ENCODE measurements at regions not wholly inside any gene's neighbourhood (a gene's known extent, or its start where the extent isn't known, plus 50 kb on each side); places are given as distances from the start of the nearest gene placed in this dataset.

GRCh38 chr21:16707274-16707673, 805.6 kb upstream of the CXADR start:
- peaks cover 18% of the 10 kb centered on the region for H3K9me3 ChIP-seq (ENCODE audit: low read depth, low read length, poor library complexity, severe bottlenecking)
- CTCF ChIA-PET, result no interaction called here

DNA sequence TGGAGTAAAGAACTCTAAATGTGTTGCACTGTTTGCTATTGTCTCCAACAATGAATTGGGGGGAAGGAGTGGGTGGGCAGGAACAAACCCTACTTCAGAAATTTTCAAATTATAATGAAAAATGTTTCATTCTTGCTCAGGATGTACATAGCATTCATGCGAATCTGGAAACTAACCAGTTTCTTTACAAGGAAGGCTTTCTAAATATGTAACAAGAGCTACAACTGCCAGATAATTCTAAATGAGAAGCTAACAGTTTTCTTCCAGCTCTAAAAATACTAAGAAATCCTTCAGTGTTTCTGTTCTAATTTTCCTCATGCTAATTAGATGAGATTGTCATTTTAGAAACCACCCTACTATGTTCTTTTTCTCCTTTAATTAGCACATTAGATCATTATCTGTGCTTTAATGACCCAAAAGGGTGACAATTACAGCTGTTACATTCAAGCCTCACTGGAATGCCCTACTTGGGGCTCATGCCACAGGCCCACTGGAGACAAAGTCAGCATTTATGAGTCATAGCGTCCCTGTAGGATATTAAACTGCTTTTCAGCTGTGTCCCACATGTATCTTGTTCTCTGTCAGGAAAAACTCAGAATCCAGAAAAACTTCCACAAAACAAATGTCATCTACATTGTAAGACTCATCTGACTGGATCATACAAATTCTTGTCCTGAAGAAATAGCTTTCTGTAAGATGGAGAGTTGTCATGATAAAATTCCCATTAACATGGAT, 804.6 kb upstream of the CXADR start:
- H3K27me3 ChIP-seq (replicated peaks; ENCODE audit: insufficient read depth, low read depth, low read length, poor library complexity), result no peaks in the 10 kb centered on the region
- no peak for DNase-seq (ENCODE audit: low spot score)
- no peaks in the 10 kb centered on the region for H3K36me3 ChIP-seq (ENCODE audit: insufficient read depth, low read length, poor library complexity, severe bottlenecking)
- H3K4me1 ChIP-seq (ENCODE audit: insufficient read depth, low read length, poor library complexity, severe bottlenecking), result no peaks in the 10 kb centered on the region
- intact Hi-C loops (cut with micrococcal nuclease; ENCODE audit: unreplicated experiment), result no loop called here
- H3K9me3 ChIP-seq (ENCODE audit: low read depth, low read length, poor library complexity, severe bottlenecking), result peaks cover 18% of the 10 kb centered on the region
- BruUV-seq (replicated peaks), result no TSS peak
- POLR2A ChIA-PET (ENCODE audit: low non-redundant PET), result no interaction called here
- TF ChIP-seq, protein P1, sequence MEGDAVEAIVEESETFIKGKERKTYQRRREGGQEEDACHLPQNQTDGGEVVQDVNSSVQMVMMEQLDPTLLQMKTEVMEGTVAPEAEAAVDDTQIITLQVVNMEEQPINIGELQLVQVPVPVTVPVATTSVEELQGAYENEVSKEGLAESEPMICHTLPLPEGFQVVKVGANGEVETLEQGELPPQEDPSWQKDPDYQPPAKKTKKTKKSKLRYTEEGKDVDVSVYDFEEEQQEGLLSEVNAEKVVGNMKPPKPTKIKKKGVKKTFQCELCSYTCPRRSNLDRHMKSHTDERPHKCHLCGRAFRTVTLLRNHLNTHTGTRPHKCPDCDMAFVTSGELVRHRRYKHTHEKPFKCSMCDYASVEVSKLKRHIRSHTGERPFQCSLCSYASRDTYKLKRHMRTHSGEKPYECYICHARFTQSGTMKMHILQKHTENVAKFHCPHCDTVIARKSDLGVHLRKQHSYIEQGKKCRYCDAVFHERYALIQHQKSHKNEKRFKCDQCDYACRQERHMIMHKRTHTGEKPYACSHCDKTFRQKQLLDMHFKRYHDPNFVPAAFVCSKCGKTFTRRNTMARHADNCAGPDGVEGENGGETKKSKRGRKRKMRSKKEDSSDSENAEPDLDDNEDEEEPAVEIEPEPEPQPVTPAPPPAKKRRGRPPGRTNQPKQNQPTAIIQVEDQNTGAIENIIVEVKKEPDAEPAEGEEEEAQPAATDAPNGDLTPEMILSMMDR (conservative IDR thresholded peaks at IDR 0.05; ENCODE audit: low read depth, low read length), result no peak
- TF ChIP-seq EZH2 (IDR thresholded peaks at IDR 0.05; ENCODE audit: borderline replicate concordance, low read depth, low read length, poor library complexity, severe bottlenecking), result no peak
- CTCF ChIA-PET, result no interaction called here
- H3K4me3 ChIP-seq (ENCODE audit: low read depth, low read length, poor library complexity, severe bottlenecking), result no peak overlapping the region
- no peak overlapping the region for H3K27ac ChIP-seq (ENCODE audit: low read depth, low read length, poor library complexity, severe bottlenecking)

More at GRCh38 chr21:16707274-16707673, 805.6 kb upstream of the CXADR start:
- POLR2A ChIA-PET (ENCODE audit: low non-redundant PET), result no interaction called here
- TF ChIP-seq, protein P1 (conservative IDR thresholded peaks at IDR 0.05; ENCODE audit: low read depth, low read length), result no peak
- no peak for TF ChIP-seq EZH2 (IDR thresholded peaks at IDR 0.05; ENCODE audit: borderline replicate concordance, low read depth, low read length, poor library complexity, severe bottlenecking)
- no TSS peak for BruUV-seq (replicated peaks)
- intact Hi-C loops (cut with micrococcal nuclease; ENCODE audit: unreplicated experiment), result no loop called here
- Histone ChIP-seq H3K27me3 (replicated peaks; ENCODE audit: insufficient read depth, low read depth, low read length, poor library complexity) (no peaks in the 10 kb centered on the region), H3K4me1 (ENCODE audit: insufficient read depth, low read length, poor library complexity, severe bottlenecking) (no peaks in the 10 kb centered on the region), H3K36me3 (ENCODE audit: insufficient read depth, low read length, poor library complexity, severe bottlenecking) (no peaks in the 10 kb centered on the region), H3K4me3 (ENCODE audit: low read depth, low read length, poor library complexity, severe bottlenecking) (no peak overlapping the region), H3K27ac (ENCODE audit: low read depth, low read length, poor library complexity, severe bottlenecking) (no peak overlapping the region)
- no peak for DNase-seq (ENCODE audit: low spot score)

- no peaks in the 10 kb centered on the region for H3K27me3 ChIP-seq (replicated peaks; ENCODE audit: insufficient read depth, low read depth, low read length, poor library complexity)
- no peak for DNase-seq (ENCODE audit: low spot score)
- no TSS peak for BruUV-seq (replicated peaks)
- TF ChIP-seq EZH2 (IDR thresholded peaks at IDR 0.05; ENCODE audit: borderline replicate concordance, low read depth, low read length, poor library complexity, severe bottlenecking), result no peak
- TF ChIP-seq, protein P1 (conservative IDR thresholded peaks at IDR 0.05; ENCODE audit: low read depth, low read length), result no peak
- no peak overlapping the region for H3K4me3 ChIP-seq (ENCODE audit: low read depth, low read length, poor library complexity, severe bottlenecking)
- H3K9me3 ChIP-seq (ENCODE audit: low read depth, low read length, poor library complexity, severe bottlenecking), result peaks cover 20% of the 10 kb centered on the region
- no peaks in the 10 kb centered on the region for H3K36me3 ChIP-seq (ENCODE audit: insufficient read depth, low read length, poor library complexity, severe bottlenecking)
- no peaks in the 10 kb centered on the region for H3K4me1 ChIP-seq (ENCODE audit: insufficient read depth, low read length, poor library complexity, severe bottlenecking)
- ChIA-PET POLR2A (ENCODE audit: low non-redundant PET) (no interaction called here), CTCF (no interaction called here)
- intact Hi-C loops (cut with micrococcal nuclease; ENCODE audit: unreplicated experiment), result no loop called here
- no peak overlapping the region for H3K27ac ChIP-seq (ENCODE audit: low read depth, low read length, poor library complexity, severe bottlenecking)
Measured at GRCh38 chr21:16709866-16710550, 802.8 kb upstream of the CXADR start.

Measured in A673 (cell line).